AG04450 (cell line): ENCODE measurements at regions not wholly inside any gene's neighbourhood (a gene's known extent, or its start where the extent isn't known, plus 50 kb on each side); places are given as distances from the start of the nearest gene placed in this dataset.

ENCODE experiments used
- CTCF ChIA-PET: fragments of 300-600, 350-600 bp; formaldehyde crosslinking; extraction: SDS; loops from one replicate; lab custom pipeline; 2022; ENCODE audit warnings: antibody characterized with exemption, inconsistent platforms; lab: Charles Lee
- POLR2A ChIA-PET: fragments of 350-600 bp; formaldehyde crosslinking; extraction: SDS; loops from one replicate; lab custom pipeline; 2021; ENCODE audit warnings: antibody characterized with exemption, inconsistent platforms; lab: Yijun Ruan, JAX
- DNase-seq: peaks from one replicate; pipeline ENCODE4 v3.0.0-alpha.2; 2011; ENCODE audit warnings: low read depth, low spot score
- H3K27ac ChIP-seq: one replicate; pipeline ENCODE4 v1.5.1; 2012; ENCODE audit warnings: low read depth, low read length, control low read depth
- H3K27me3 ChIP-seq: one replicate; pipeline ENCODE4 v1.6.0; 2012; ENCODE audit warnings: low read length; ENCODE audit not compliant: control insufficient read depth, insufficient read depth
- H3K4me3 ChIP-seq: 2 replicates; pipeline ENCODE4 v1.5.1; 2011; ENCODE audit warnings: mild to moderate bottlenecking, low read depth, low read length, control low read depth
- H3K9me3 ChIP-seq: 2 replicates; pipeline ENCODE4 v1.5.1; 2012; ENCODE audit warnings: low read length; ENCODE audit not compliant: control insufficient read depth, insufficient read depth
- TF ChIP-seq, protein P1 (sequence below): IDR thresholded peaks from 2 replicates; pipeline ENCODE4 v1.5.1; 2011; ENCODE audit warnings: low read depth, low read length, control low read depth, inconsistent platforms

DNA sequence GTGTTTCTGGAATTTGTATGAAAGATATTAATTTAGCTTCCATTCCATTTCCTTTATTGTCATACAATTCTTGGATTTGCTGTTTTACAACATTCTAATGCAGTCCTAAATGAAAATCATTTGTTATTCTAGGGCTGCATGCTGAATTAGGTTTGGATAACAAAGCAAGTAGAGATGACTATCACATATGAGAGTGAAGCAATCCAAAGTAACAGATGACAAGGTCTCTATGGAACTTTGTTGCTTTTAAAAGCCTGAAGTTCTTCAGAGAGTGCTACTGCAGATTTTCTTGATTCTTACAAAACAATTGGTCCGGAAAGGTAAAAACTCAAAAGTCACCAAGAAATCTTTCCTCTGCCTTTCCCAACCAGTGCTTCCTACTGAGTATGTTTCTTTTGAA lies 56.9 kb upstream of the VCAN start:
- CTCF ChIA-PET: no interaction called here
- no peak for DNase-seq
- Histone ChIP-seq H3K27me3 (no peaks in the 10 kb centered on the region), H3K9me3 (no peaks in the 10 kb centered on the region), H3K27ac (no peak overlapping the region), H3K4me3 (no peak overlapping the region)
- POLR2A ChIA-PET: no interaction called here
- TF ChIP-seq, protein P1, sequence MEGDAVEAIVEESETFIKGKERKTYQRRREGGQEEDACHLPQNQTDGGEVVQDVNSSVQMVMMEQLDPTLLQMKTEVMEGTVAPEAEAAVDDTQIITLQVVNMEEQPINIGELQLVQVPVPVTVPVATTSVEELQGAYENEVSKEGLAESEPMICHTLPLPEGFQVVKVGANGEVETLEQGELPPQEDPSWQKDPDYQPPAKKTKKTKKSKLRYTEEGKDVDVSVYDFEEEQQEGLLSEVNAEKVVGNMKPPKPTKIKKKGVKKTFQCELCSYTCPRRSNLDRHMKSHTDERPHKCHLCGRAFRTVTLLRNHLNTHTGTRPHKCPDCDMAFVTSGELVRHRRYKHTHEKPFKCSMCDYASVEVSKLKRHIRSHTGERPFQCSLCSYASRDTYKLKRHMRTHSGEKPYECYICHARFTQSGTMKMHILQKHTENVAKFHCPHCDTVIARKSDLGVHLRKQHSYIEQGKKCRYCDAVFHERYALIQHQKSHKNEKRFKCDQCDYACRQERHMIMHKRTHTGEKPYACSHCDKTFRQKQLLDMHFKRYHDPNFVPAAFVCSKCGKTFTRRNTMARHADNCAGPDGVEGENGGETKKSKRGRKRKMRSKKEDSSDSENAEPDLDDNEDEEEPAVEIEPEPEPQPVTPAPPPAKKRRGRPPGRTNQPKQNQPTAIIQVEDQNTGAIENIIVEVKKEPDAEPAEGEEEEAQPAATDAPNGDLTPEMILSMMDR: no peak

DNA sequence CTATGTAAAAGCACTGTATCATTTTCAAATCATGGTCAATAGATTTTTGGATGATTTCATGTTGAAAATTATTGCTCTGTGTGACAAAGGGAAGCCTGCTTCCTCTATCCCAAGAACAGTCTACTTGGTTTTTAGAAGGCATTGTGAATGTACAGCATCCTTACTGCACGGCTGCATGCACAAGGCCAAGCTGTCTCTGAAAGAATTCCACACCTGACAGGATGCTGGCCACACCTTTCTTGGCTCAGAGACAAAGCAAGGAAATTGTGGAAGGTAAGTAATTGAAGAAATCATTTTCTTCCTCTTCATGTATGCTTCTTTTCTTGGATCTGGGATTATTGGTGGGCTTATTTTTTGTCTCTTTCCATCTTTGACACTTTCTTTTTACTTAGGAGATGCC lies 53.7 kb upstream of the VCAN start:
- ChIA-PET POLR2A (no interaction called here), CTCF (no interaction called here)
- H3K27me3 ChIP-seq: no peaks in the 10 kb centered on the region
- no peak for DNase-seq
- TF ChIP-seq, protein P1: no peak
- no peak overlapping the region for H3K4me3 ChIP-seq
- no peak overlapping the region for H3K27ac ChIP-seq
- no peaks in the 10 kb centered on the region for H3K9me3 ChIP-seq

DNA sequence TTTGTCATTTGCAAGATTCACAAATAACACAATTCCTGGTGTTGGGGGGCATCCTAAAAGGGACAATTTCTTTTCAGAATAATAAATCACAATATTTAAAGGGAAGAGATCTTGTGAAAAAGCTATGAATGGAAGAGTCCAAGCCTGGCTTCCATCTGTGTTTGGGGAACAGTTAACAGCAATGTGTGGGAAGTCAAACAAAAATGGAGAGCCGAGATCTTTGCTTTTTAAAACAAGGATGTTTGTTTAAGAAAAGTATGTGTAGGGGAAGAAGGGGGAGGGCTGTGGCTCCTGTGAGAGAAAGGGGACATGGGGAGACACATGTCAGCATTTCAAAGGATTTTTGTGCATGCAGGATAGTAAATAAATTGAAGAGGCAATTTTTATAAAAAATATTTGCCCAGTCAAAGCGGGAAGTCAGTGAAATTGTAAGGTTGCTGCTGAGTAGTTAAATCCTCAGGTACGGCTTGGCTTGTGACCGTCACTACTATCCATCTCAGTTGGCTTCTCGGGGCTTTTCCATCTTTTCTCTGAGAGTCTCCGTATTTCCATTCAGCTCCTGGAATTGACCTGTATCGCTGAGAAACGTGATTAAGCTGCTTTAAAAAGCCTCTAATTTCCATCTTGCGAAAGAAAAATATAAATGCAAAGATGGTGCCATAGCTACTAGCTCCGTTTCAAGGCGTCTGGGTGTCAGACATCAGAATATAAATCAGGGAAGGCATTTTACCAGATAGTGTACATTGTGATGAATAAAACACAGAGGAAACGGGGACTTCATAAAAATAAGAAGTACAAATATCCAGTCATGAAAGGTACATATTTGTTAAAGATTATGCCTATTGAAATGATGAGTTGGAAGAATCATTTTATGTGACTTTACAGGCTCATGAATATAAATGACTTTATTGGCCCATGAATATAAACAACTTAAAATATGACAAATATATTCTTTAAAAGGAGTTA lies 52.9 kb upstream of the VCAN start:
- no peak for DNase-seq
- H3K27ac ChIP-seq: no peak overlapping the region
- TF ChIP-seq, protein P1: no peak
- POLR2A ChIA-PET: no interaction called here
- H3K27me3 ChIP-seq: no peaks in the 10 kb centered on the region
- H3K4me3 ChIP-seq: no peak overlapping the region
- CTCF ChIA-PET: interaction anchor here (0.7 to 1.3 kb wide), 2 partner anchors 11 to 13 kb away, joined by 4 to 8 read pairs; no protein-coding TSS in a partner anchor
- no peaks in the 10 kb centered on the region for H3K9me3 ChIP-seq
